ENCODE measurements at regions not wholly inside any gene's neighbourhood (a gene's known extent, or its start where the extent isn't known, plus 50 kb on each side); places are given as distances from the start of the nearest gene placed in this dataset.

DNA sequence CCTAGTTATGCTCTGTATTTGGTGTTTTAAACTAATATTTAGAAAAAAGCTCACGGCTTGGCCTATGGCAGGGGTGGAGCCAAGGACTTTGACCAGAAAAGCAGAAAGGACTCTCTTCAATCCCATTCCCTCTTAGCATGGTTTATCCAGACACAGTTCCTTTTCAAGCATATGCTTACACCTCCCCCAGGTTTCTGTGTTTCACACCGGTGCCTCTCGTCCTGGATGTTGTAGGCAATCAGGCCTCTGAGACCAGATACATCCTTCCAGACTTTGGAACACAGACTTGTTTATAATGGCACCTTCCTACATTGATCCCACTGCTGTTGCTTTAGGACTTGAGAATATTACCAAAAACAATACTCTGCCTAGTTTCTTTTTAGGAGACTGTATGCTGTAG lies 440.5 kb upstream of the ARPP21 start:
- no peaks in the 10 kb centered on the region for H3K79me2 ChIP-seq (ENCODE audit: insufficient read depth, low read length)
- no peaks in the 10 kb centered on the region for H3K27me3 ChIP-seq (ENCODE audit: low read length)
- H2AFZ ChIP-seq (ENCODE audit: low read depth, low read length, severe bottlenecking): no peak overlapping the region
- no peaks in the 10 kb centered on the region for H3F3A ChIP-seq (ENCODE audit: insufficient read depth)
- no peaks in the 10 kb centered on the region for H3K36me3 ChIP-seq (ENCODE audit: low read length)
- no peak overlapping the region for H3K4me2 ChIP-seq (ENCODE audit: low read depth, low read length, poor library complexity, severe bottlenecking)
- TF ChIP-seq, protein P1, sequence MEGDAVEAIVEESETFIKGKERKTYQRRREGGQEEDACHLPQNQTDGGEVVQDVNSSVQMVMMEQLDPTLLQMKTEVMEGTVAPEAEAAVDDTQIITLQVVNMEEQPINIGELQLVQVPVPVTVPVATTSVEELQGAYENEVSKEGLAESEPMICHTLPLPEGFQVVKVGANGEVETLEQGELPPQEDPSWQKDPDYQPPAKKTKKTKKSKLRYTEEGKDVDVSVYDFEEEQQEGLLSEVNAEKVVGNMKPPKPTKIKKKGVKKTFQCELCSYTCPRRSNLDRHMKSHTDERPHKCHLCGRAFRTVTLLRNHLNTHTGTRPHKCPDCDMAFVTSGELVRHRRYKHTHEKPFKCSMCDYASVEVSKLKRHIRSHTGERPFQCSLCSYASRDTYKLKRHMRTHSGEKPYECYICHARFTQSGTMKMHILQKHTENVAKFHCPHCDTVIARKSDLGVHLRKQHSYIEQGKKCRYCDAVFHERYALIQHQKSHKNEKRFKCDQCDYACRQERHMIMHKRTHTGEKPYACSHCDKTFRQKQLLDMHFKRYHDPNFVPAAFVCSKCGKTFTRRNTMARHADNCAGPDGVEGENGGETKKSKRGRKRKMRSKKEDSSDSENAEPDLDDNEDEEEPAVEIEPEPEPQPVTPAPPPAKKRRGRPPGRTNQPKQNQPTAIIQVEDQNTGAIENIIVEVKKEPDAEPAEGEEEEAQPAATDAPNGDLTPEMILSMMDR (IDR thresholded peaks at IDR 0.05; ENCODE audit: insufficient read depth, low read length, poor library complexity, severe bottlenecking): no peak
- no peak for TF ChIP-seq EZH2phosphoT487 (conservative IDR thresholded peaks at IDR 0.05; ENCODE audit: low read length)
- no peak overlapping the region for H3K4me3 ChIP-seq (ENCODE audit: insufficient read depth, low read length, poor library complexity, severe bottlenecking)
- no peak overlapping the region for H3K27ac ChIP-seq (ENCODE audit: low read depth, low read length)
- no peak overlapping the region for H3K9ac ChIP-seq (ENCODE audit: low read length)
- H3K9me2 ChIP-seq (replicated peaks; ENCODE audit: insufficient read depth, low read length): no peaks in the 10 kb centered on the region
- H4K20me1 ChIP-seq (ENCODE audit: low read depth, low read length): no peaks in the 10 kb centered on the region
- no peaks in the 10 kb centered on the region for H3K9me3 ChIP-seq (ENCODE audit: insufficient read depth, low read length)

DNA sequence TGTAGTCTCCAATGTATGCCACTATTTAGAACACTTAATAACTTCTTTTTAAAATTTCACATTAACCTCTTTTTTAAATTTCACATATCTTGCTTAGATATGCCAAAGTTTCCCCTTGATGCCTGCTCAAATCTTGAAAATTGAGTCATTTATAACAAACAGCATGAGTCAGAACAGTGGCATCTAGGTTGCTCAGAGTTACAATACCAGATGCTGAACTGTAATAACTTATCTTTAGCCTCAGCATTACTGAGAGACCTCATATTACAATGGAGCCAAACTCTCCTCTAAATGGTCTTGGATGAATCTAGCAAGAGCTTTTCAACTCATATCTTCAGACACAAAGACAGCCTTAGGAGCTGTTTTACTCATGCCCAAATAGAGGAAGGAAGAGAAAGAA lies 439.3 kb upstream of the ARPP21 start:
- no peak overlapping the region for H2AFZ ChIP-seq (ENCODE audit: low read depth, low read length, severe bottlenecking)

DNA sequence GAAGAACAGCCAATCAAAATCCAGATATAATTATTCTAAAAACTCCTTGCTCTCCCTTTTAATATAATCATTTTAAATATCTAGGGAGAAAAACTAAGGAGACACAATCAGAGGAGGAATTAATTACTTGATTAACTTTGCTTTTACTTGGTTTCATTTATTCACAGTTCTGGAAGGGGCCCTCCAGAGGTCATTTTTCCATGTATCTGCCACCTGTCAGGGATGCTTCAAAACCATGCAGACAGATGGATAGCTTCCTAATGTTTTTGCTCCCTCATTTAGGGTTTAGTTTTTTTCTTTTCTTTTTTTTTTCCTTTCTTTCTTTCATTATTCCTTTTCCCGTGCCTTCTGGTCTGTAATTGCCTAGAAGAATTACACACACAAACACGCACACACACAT lies 438.1 kb upstream of the ARPP21 start:
- Histone ChIP-seq H3K9me3 (ENCODE audit: insufficient read depth, low read length) (no peaks in the 10 kb centered on the region), H2AFZ (ENCODE audit: low read depth, low read length, severe bottlenecking) (no peak overlapping the region), H3K36me3 (ENCODE audit: low read length) (no peaks in the 10 kb centered on the region), H3F3A (ENCODE audit: insufficient read depth) (no peaks in the 10 kb centered on the region), H3K9ac (ENCODE audit: low read length) (no peak overlapping the region), H3K4me2 (ENCODE audit: low read depth, low read length, poor library complexity, severe bottlenecking) (no peak overlapping the region), H3K79me2 (ENCODE audit: insufficient read depth, low read length) (no peaks in the 10 kb centered on the region), H3K27ac (ENCODE audit: low read depth, low read length) (no peak overlapping the region), H4K20me1 (ENCODE audit: low read depth, low read length) (no peaks in the 10 kb centered on the region), H3K9me2 (replicated peaks; ENCODE audit: insufficient read depth, low read length) (no peaks in the 10 kb centered on the region), H3K27me3 (ENCODE audit: low read length) (no peaks in the 10 kb centered on the region), H3K4me3 (ENCODE audit: insufficient read depth, low read length, poor library complexity, severe bottlenecking) (no peak overlapping the region)
- TF ChIP-seq, protein P1 (IDR thresholded peaks at IDR 0.05; ENCODE audit: insufficient read depth, low read length, poor library complexity, severe bottlenecking): no peak
- no peak for TF ChIP-seq EZH2phosphoT487 (conservative IDR thresholded peaks at IDR 0.05; ENCODE audit: low read length)

More for the DNA sequence above, 439.3 kb upstream of the ARPP21 start:
- no peaks in the 10 kb centered on the region for H4K20me1 ChIP-seq (ENCODE audit: low read depth, low read length)
- H3K9me2 ChIP-seq (replicated peaks; ENCODE audit: insufficient read depth, low read length): no peaks in the 10 kb centered on the region
- no peaks in the 10 kb centered on the region for H3F3A ChIP-seq (ENCODE audit: insufficient read depth)
- H3K27me3 ChIP-seq (ENCODE audit: low read length): no peaks in the 10 kb centered on the region
- no peak for TF ChIP-seq EZH2phosphoT487 (conservative IDR thresholded peaks at IDR 0.05; ENCODE audit: low read length)
- TF ChIP-seq, protein P1 (IDR thresholded peaks at IDR 0.05; ENCODE audit: insufficient read depth, low read length, poor library complexity, severe bottlenecking): no peak
- H3K4me3 ChIP-seq (ENCODE audit: insufficient read depth, low read length, poor library complexity, severe bottlenecking): no peak overlapping the region
- no peaks in the 10 kb centered on the region for H3K9me3 ChIP-seq (ENCODE audit: insufficient read depth, low read length)
- H3K79me2 ChIP-seq (ENCODE audit: insufficient read depth, low read length): no peaks in the 10 kb centered on the region
- no peak overlapping the region for H3K9ac ChIP-seq (ENCODE audit: low read length)
- H3K27ac ChIP-seq (ENCODE audit: low read depth, low read length): no peak overlapping the region
- no peak overlapping the region for H3K4me2 ChIP-seq (ENCODE audit: low read depth, low read length, poor library complexity, severe bottlenecking)
- H3K36me3 ChIP-seq (ENCODE audit: low read length): no peaks in the 10 kb centered on the region
